GM18519 (cell line): ENCODE measurements at regions not wholly inside any gene's neighbourhood (a gene's known extent, or its start where the extent isn't known, plus 50 kb on each side); places are given as distances from the start of the nearest gene placed in this dataset.
A peak's percentile ranks its signal among the peaks of the same experiment; 100 is the strongest.

Experiments used
- ATAC-seq: cut with Tn5 transposase; IDR thresholded peaks from one replicate; pipeline ENCODE4 v1.9.1; 2021; ENCODE audit warnings: mild to moderate bottlenecking, moderate library complexity; ENCODE audit not compliant: unreplicated experiment, low FRiP score

DNA sequence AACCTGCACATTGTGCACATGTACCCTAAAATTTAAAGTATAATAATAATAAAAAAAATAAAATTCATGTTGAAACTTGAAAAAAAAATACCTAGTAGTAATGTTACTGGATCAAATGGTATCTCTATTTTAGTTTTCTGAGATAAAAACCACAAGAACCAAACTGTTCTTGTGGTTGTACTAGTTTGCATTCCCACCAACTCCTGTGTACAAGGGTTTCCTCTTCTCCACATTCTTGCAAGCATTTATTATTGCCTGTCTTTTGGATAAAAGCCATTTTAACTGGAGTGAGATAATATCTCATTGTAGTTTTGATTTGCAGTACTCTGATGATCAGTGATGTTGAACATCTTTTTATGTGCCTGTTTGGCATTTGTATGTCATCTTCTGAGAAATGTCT, 177.7 kb downstream of the KIF20B start:
- no peak for ATAC-seq

GRCh38 chr10:89887406-89887805, 186.0 kb downstream of the KIF20B start:
- peak; percentile 40 for ATAC-seq

DNA sequence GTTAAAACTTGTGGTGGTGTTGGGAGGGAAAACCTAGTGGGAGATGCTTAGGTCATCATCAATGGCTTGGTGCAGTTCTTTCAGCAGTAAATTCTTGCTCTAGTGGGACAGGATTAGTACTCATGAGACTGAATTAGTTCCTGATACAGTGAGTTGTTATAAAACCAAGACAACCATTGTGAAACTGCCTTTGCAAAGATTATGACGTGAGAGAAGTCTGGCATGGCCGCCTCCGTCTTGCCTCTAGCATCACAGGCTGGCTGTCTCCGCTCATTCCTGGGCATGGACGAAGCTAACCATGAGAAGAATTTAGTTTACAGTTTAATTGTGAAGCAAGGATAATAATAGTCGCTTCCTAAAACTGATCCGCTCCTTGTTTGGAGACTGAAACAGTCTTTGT, 186.4 kb downstream of the KIF20B start:
- ATAC-seq, result peak; percentile 61

- ATAC-seq, result peak; percentile 53
Observed at GRCh38 chr10:89888321-89889070, 187.1 kb downstream of the KIF20B start.

DNA sequence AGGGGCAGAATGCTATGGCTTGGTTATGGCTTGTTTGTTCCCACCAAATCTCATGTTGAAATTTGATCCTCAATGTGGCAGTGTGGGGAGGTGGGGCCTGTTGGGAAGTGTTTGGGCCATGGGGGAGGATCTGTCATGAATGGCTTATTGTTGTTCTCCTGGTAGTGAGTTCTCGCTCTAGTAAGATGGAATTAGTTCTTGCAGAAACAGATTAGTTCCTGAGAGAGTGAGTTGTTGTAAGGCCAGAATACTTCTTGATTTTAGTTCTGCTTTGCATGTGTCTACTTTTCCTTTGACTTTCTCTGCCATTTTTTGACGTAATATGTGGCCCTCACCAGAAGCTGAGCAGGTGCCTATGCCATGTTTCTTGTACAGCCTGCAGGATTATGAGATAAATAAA, 188.2 kb downstream of the KIF20B start:
- ATAC-seq, result no peak

- ATAC-seq, result no peak
Observed at GRCh38 chr10:89891006-89891535, 189.7 kb downstream of the KIF20B start.

- ATAC-seq, result no peak
Observed at GRCh38 chr10:89894051-89894450, 192.7 kb downstream of the KIF20B start.

GRCh38 chr10:89900554-89900953, 199.2 kb downstream of the KIF20B start:
- no peak for ATAC-seq

DNA sequence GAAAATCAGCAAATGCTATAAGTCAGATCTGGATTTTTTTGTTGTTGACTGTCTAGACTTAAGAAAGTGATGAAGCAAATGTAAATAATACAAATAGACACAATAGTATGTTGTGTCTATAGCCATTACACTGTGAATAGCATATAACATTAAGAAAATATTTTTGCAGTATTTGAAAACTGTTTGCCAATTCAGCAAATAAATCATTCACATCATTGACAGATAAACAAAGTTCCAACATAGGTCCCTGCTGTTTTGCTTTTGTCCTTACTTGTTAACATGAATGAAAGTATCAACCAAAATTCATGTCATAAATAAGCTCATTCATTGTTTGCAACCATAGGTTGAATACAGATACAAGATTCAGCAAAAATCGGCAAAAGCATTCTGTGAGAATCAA, 200.5 kb downstream of the KIF20B start:
- ATAC-seq, result no peak

DNA sequence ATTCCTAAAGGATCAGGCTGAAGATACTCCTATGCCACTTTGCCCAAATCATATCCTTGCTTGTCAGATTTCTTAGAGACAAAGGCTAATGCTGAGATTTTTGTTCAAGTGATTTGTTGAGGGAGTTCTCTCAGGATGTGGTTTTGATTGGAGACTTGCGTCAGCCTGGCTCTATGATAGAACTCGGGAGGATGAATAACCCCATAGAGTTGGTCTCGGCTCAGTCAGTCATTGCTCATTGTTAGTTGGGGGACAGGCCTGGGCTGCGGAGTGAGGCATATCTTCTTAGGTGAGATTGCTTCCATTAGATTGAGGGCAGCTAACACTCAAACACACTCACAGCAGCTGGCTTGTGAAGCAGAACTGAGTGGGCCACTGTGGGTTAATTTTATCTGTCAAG, 203.4 kb downstream of the KIF20B start:
- no peak for ATAC-seq

DNA sequence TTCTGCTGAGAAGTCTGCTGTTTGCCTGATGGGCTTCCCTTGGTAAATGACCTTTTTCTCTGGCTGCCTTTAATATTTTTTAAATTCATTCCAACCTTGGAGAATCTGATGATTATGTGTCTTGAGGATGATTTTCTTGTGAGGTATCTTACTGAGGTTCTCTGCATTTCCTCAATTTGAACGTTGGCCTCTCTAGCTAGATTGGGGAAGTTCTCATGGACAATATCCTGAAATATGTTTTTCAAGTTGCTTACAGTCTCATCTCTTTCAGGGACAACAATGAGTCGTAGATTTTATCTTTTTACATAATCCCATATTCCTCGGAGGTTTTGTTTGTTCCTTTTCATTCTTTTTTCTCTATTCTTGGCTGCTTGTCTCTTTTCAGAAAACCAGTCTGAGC, 208.4 kb downstream of the KIF20B start:
- ATAC-seq, result no peak

DNA sequence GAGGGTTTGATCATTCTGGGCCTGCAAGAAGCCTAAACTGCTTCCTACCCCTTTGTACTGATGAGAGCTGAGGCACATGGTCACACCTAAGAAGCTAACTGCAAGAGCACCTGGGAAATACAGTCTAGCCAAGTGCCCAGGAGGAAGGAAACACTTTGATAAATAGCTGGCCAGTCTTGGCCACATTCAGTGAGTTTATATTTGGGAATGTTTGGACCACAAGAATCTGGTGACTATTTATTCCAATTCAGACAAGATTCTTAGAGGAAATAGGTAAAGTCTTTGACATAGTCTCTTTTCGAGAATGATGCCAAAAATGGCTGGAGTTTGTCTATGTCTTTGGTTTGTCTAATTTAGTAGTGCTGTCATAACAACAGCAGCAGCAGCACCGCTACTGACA, 213.6 kb downstream of the KIF20B start:
- ATAC-seq, result no peak

DNA sequence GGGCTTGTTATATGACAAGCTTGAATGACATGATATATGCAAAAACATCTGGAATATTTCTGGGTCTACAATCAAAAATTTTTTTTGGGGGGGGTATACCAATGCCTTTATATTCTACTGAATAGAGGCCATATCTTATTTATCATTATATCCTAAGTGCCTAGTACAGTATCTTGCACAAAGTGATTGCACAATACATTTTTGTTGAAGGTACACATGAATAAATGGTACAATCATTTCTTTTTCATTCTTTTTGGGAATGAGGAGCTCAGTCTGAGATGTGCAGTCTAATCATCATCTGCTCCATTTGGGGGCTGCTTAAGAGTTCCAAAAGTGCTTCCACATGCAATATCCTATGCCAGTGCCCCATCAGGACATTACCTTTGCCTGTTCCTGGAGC, 214.6 kb downstream of the KIF20B start:
- ATAC-seq, result no peak

GRCh38 chr10:89916468-89917215, 215.3 kb downstream of the KIF20B start:
- no peak for ATAC-seq

DNA sequence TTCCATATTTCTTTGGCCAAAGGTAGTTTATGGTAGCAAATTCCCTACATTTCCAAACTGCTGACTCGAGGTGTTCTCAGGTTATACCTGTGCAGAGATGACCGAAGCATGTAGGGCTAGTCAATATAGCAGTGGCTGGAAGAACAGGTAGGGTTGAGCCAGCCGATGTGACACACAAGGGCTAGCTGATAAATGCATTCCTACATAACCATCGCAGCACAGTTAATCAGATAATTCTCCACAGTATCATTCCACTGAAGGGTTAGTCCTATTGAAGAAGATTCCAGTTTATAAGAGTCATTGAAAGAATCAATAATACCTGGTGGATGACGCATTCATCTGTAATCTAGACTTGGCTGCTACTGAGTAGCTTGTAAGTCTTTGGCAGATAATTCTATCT, 220.0 kb downstream of the KIF20B start:
- ATAC-seq, result no peak

DNA sequence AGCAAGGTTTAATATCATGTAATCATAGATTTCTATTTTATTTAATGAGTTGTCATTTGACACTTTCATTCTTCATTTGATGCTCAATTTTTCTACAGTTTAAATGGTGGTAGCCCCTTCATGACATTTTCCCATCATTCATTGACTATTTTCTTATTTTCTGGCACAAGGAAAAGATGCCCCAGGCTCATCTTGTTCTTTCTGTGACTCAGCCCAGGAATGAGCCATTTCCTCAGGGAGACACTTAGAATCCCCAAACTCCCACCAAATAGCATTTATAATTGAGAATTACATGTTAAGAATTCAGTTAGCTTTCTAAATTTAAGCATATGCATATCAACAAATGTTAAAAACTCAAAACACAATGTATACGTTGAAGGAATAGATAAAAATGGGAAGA, 222.3 kb downstream of the KIF20B start:
- ATAC-seq, result no peak

GRCh38 chr10:89924261-89924660, 222.9 kb downstream of the KIF20B start:
- no peak for ATAC-seq

DNA sequence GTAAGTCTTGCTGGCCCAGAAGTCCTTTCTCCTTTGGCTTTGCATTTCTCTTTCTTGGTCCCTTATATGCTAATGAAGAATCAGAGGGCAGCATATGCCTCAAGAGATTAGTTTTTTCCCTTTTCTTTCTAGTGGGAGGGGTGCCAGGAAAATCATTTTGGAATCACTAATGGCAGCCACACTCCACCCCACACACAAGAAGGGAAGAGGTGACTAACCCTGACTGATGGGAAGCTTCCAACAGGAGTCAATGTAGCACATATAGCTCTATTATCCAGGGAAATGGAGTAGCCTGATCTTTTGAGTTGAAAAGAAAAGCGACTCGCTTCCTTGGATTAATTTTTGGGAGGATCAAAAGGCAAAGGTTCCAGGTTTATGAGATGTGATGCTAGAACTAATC, 225.3 kb downstream of the KIF20B start:
- no peak for ATAC-seq

DNA sequence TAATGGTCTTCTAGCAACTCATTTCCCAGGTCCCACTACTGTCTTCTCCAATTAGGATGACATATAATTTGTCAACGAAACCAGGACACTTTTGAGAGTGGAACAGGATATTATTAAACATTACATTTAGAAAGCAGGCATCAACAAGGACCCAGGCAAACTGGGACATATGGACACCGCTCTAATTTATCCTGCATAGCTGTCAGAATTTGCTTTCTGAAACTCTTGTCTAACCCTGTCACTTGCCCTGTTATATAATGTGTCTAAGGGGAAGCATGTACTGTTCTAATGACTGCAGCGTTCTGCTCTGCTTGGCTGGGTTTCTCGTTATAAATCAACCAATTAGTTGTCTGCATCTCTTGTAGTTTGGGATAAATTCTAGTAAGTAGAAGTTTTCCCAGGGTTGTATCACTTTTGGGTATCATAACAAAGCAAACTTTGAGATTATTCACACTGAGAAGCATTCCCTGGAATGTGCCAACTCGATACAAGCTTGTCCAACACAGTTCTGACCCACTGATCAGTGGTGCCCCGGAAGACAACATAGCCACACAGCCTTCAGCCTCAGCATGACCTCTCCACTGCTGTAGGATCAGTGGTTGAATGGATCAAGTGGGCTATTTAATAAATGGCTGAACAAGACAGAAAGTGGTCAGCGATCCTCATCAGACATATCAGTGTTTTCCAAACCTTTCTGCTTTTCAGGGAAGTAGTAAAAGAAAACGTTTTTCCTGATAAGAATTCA, 228.1 kb downstream of the KIF20B start:
- ATAC-seq, result peak; percentile 59

DNA sequence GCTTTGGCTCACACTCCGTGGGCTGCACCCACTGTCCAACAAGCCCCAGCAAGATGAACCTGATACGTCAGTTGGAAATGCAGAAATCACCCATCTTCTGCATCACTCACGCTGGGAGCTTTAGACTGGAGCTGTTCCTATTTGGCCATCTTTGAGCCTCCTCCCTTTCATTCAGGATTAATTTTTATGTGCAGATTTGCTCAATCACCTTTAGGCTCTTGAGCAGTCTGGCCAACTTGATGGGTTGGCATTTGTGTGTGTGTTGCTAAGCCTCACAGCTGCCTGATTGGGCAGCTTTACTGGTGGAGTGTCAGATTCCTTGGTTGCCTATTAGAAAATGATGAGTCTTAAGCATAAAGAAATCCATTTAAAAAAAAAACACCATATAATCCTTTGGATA, 236.1 kb downstream of the KIF20B start:
- no peak for ATAC-seq

- no peak for ATAC-seq
Observed at GRCh38 chr10:89940076-89940475, 238.7 kb downstream of the KIF20B start.
